Occipital lobe (tissue), 1 donor: ENCODE measurements at regions not wholly inside any gene's neighbourhood (a gene's known extent, or its start where the extent isn't known, plus 50 kb on each side); places are given as distances from the start of the nearest gene placed in this dataset.
"Not testable (repeated sequence)": the region's sequence is repeated elsewhere in the genome, so short reads cannot be mapped to it uniquely, and the experiment has no call there.

ENCODE experiments used
- DNase-seq: peaks from one replicate; lab custom pipeline; 2025; lab: John Stamatoyannopoulos, UW

DNA sequence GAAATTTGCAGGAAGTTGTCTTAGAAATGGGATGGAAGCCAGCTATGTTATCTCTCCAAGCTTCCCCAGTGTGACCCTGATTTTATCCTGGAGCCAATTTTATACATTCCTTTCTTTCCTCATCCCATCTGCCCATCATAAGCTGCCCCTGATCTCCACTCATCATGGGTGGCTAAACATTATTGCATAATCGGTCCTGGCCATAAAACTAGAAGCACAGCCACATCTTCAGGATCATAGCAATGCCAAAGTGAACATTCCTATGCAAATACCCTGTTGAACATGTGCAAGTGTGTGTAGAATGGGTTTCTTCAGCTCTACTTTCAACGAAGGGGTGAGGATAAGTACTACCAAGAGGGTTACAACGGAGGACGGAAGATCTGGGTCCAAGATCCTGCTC lies 50.6 kb upstream of the COG2 start:
- no peak for DNase-seq

DNA sequence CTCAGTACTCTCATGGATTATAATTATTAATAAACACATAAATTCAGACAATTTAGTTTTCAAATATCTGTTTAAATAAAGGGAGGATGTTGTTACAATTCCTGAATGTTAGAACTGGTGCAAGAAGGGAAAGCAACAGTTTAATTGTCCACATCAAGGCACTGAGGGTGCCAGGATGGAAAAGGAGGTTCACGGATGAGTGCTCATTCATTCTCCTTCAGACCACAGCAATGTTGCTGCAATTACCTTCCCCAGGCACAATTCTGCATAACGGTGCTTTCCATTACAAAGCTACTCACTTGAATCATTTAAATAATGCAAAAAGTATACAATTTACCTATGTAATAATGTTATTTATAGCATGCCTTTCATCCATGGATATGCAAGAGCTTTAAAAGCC lies 52.3 kb upstream of the COG2 start:
- no peak for DNase-seq

DNA sequence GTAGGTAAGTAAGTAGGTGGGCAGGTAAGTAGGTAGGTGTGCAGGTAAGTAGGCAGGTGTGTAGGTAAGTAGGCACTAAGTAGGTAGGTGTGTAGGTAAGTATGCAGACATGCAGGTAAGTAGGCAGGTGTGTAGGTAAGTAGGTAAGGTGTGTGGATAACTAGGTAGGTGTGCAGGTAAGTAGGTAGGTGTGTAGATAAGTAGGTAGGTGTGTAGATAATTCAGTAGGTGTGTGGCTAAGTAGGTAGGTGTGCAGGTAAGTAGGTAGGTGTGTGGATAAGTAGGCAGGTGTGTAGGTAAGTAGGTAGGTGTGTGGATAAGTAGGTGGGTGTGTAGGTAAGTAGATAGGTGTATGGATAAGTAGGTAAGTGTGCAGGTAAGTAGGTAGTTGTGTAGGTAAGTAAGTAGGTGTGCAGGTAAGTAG lies 53.9 kb upstream of the COG2 start:
- no peak for DNase-seq

DNA sequence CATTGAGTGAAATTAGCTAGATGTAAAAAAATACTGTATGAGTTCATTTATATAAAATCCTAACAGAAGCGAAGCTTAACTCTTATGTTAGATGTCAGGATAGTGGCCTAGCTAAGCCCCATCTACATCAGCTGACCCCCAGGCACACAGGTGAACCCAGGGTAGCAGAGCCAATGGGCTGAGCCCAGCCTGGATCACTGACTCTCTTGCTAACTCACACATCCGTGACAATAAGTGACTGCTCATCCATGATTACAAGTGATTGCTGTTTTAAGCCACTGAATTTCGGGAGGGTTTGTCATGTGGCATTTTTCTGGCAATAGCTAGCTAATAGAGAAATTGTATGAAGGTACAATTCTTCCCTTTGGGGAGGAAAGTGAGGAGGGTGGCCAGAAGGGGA lies 55.2 kb upstream of the COG2 start:
- no peak for DNase-seq

DNA sequence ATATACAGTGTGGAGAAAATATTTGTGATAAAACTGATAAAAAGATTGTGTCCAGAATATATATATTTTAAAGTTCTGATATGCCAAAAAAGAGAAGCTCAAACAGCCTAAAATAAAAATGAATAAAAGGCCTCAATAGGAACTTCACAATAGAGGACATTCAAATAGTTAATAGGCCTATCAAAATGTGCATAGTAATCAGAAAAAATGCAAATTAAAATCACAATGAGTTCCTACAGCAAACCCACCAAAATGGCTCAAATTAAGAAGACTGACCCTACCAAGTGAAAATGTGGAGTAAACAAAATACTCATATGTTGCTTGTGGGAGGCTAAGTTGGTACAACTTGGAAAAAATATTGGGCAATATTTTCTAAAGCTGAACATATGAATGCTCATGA lies 57.6 kb upstream of the COG2 start:
- DNase-seq, result no peak

DNA sequence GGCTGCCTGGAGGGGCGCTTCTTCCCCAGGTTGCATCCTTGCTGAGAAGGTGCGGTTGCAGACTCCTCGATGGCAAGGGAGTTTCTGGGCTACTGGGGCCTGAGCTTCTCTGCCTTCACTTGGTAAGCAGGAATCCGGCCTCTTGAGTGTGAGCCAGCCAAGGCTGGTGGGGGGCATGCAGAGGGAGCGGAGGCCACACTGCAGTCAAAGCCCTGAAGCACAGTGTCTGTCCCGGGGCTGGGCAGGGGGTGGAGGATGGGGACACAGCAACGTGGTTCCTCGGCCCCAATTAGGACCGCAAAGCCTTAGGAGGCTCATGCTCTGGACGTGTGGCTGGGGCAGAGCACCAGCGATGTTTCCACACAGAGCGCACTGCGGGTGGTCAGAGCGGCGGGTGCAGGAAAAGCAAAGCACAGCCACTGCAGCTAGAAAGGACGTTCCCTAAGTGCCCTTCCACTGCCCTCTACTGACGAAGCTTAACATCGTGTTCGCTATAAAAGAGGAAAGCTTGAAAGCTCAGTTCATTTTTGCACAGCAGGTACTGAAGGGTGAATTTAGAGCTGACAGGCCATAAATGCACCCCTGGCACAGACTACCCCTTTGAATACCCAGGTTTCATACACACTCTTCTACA lies 60.7 kb upstream of the COG2 start:
- no peak for DNase-seq

DNA sequence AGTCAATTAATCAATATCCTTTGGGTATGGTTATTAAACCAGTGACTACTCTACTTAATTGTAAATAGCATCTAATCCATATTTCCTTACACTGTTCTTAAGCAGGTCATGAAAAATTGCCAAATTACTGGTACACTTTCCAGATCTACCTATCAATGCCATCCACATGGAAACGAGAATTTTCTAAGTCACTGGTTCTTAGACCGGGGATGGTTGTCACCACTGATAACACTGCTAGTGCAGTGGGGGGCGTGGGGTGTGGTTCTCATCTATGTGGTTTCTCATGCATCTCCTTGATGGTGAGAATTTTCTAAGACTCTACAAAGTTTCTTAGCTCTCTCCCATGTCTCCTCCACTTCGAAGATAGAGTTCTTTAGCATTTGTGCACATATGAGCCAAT lies 63.7 kb upstream of the COG2 start:
- no peak for DNase-seq

DNA sequence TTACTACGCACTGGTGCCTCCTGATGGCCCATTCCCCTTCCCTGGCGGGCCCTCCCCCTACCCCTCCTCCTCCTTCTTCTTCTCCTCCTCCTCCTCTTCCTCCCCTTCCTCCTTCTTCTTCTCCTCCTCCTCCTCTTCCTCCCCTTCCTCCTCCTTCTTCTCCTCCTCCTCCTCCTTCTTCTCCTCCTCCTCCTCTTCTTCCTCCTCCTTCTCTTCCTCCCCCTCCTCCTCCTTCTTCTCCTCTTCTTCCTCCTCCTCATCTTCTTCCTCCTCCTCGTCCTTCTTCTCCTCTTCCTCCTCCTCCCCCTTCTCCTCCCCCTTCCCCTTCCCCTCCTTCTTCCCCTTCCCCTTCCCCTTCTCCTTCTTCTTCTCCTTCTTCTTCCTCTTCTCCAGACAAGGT lies 64.7 kb upstream of the COG2 start:
- no peak for DNase-seq

DNA sequence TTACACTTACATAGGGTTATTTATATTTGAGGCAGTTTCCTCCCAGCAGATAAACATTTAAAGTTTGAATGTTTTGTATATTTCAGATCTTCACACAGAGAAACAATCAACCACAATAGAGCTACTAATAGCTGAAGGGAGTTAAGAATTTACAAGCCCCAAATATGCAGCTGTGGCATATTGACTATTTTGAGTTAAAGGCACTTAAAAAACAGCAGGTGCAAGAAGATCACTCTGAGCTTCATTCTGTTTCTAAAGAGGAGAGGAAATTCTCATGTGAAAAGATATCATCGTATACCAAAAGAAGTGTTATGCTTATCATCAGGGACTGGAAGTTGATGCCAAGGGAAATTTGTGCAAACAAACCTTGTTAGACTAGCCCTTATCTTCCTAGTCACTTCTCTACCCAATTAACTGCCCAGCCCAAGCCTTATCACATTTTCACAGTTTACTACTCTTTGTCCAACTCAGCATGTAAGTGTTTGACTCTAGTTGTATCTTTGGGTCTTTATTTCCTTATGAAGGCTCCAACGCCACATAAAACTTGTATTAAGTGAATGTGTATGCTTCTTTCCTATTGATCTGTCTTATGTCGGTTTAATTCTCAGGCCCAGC lies 66.3 kb upstream of the COG2 start:
- no peak for DNase-seq

DNA sequence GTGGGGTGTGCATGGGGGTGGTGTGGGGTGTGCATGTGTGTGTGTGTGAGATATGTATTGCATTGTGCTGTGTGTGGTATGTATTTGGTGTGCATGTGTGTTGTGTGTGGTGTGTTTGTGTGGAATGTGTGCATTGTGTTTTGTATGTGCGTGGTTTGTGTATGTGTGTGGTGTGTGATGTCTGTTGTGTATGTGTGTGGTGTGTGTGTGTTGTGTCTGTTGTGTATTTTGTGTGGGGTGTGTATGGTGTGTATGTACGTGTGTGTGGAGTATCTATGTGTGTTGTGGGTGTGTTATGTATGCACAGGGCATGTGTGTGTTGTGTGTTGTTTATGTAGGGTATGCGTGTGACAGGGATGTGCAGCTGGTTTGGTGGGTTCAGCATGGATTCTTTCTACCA lies 67.8 kb upstream of the COG2 start:
- DNase-seq, result no peak

DNA sequence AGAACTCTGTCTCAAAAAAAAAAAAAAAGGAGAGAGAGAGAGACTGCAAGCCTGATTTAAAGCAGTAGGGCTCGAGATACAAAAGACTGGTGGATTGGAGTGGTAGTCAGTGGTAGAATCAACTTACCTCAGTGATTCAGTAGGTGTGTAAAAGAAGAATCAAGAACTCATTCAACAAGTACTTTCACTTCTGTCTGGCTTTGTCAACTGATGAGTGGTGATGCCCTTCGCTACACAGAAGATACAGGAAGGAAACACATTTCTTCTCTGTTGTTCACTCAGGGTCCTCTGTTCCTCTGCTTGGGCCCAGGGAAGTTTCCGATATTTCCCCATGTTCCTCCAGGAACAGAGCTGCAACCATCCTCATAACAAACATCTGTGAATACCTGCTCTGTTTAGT lies 68.6 kb upstream of the COG2 start:
- no peak for DNase-seq

DNA sequence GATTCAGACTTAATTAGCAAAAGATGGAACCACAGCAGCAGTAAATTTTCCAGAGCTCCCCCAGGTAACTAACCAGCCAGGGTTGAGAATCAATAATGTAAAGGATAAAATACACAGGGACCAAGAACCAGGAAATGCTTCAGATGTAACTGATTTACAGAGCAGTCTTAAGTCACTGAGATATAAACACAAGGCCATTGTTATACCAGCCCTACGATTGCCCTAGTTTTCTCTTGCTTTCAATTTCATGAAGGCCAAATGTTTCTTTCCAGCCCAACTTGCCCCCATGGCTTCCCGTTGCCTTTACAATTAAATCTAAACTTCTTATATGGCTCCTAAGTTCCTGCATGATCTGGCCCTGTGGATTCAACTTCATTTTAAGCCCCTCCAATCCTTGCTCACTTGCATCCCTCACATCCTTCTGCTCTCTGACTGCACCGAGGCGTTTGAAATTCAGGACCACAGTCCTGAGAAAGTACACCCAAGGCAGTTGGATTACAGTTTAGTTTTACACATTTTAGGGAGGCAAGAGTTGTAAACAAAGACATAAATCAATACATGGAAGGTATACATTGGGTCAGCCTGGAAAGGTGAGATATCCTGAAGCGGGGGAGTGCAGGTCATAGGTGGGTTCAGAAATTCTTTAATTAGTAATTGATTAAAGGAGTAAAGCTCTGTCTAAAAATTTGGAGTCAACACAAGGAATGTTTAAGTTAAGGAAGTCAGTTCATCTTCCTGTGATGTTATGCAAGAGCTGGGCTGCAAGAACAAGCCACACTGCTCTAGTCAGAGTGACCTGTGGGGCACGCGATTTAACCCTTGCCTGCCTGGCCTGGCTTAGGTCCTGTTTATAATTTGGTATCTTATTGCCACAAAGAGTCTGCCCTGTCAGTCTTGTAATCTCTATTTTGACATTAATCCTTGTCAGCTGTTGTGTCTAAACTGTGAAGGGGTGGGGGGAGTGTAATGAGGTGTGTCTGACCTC lies 69.9 kb upstream of the COG2 start:
- DNase-seq, result no peak

DNA sequence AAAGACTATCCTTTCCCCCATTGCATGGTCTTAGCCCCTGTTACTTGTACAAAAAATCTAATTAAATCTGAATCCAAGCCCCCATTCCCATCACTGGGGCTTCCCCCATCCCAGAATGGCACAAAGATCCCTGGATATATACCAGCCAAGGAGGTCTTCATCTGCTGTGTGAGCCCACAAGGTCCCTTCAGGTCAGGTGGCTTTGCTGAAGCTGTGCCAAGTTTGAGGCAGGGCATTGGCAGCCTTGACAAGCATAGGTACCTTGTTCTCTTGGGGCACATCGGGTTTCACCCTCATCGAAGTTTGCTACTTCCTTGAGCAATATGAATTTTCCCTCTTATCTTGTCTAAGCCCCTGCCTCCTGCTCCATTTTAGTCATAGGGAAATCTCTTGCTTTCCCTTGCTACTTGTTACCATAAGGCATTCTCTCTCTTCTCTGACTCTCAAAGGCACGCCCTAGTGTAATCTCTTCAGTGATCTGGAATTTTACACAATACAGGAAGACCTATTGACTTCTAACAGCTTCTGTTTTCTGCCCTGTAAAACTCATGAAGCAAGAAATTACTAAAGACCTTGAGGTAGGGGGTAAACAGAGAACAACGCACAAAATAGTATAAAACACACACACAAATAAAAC lies 71.4 kb upstream of the COG2 start:
- DNase-seq, result no peak

DNA sequence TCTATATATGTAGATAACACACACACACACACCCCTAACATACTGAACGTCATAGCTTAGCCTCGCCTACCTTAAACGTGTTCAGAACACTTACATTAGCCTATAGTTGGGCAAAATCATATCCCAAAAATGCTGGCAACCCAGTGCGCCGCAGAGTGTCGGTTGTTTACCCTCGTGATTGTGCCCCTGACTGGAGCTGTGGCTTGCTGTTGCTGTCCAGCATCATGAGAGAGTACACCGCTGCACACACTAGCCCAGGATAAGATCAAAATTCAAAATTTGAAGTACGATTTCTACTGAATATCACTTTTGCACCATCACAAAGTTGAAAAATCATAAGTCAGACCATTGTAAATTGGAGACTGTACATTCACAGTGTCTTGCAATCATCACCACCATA lies 73.1 kb upstream of the COG2 start:
- no peak for DNase-seq

DNA sequence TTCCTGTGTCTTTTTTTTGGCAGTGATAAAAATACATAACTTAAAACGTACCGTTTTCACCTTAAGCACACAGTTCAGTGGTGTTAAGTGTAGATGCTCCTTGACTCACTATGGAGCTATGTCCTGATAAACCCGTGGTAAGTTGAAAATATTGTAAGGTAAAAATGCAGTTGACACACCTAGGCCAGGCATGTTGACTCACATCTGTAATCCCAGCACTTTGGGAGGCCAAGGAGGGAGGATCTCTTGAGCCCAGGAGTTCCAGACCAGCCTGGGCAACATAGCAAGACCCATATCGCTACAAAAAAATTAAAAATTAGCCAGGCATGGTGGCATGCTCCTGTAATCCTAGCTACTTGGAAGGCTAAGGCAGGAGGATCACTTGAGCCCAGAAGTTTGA lies 73.6 kb upstream of the COG2 start:
- DNase-seq, result no peak

DNA sequence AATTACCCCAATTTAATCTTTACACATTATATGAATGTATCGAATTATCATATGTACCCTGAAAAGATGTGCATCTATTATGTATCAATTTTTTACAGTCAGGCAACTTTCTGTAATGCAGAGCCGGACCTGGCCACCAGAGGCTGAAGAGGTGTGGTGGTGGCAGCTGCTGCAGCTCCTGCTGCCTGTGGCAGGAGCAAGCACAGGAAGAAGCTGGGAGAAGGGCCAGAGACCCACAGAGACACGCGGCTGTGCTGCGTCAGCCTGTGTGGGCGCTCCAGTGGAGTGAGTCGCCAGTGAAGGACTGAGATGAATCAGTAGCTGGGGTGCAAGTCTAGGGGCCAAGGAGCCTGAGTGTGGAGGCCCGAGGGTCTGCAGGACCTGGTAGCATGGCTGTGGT lies 74.3 kb upstream of the COG2 start:
- DNase-seq, result peak; percentile 76

DNA sequence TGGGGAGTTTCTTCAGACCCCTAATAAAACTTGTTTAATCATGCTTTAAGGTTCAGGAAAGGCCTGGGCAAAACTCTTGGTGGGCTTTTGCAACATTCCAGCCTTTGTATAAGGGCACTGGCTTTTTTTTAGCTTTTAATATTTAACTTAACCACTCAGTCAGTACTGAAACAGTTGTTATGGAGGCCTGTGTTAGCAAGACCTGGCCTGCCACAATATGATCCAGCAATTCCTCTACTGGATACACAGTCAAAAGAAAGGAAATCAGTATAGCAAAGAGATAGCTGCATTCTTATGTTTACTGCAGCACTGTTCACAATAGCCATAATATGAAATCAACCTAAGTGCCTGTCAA lies 75.1 kb upstream of the COG2 start:
- DNase-seq, result no peak

DNA sequence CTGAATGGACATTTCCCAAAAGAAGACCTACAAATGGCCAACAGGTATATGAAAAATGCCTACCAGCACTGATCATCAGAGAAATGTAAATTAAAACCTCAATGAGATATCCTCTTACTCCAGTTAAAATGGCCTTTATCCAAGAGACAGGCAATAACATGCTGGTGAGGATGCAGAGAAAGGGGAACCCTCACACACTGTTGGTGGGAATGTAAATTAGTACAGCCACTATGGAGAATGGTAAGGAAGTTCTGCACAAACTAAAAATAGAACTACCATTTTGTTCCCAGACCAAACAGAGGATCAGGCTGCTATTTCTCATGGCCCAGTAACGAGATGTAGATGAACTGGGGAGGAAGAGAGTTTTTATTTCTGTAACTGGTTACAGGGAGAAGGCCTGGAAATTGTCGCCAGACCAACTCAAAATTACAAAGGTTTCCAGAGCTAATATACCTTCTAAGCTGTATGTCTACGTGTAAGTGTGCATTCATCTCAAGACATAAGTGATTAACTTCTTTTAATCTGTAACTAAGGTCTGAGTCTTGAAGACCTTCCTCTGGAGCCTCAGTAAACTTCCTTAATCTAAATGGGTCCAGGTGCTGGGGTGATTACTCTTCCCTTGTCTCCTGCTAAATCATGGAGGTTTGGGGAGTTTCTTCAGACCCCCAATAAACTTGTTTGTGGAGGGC lies 75.6 kb upstream of the COG2 start:
- DNase-seq, result not testable (repeated sequence)

DNA sequence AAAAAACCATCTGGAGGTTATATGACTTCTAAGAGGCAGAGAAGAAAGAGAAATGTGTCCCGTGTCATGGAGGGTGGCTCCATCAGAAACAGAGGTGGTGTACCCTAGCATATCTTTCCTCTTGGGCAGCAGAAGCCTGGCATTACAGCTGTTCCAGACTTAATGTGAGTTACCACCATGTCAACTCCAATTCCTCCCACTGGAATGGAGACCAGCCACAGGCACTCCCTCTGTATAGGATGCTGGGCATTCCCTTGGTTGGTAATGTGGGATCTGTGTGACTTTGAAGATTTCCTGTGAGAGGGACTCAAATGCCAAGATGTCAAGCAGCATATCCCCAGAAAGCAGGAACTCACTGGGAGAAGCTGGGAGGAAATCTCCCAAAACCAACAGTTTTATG lies 77.1 kb upstream of the COG2 start:
- DNase-seq, result no peak

DNA sequence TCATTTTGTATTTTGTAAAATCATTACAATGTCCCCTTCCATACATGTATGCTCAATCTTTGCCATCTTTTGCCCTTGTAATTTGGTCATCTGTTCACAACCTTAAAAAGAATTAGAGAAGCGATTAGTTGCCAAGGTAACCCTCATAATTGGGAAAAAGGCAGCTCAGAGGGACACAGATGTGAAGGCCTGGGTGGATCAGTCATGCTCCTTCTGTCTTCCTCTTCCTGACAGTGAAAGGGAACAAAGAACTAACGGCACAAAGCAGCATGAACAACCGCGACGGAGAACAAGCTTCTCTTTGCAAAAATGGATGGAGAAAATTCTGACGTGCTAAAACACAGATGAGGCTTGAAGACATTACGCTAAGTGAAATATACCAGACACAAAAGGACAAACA lies 78.7 kb upstream of the COG2 start:
- no peak for DNase-seq

DNA sequence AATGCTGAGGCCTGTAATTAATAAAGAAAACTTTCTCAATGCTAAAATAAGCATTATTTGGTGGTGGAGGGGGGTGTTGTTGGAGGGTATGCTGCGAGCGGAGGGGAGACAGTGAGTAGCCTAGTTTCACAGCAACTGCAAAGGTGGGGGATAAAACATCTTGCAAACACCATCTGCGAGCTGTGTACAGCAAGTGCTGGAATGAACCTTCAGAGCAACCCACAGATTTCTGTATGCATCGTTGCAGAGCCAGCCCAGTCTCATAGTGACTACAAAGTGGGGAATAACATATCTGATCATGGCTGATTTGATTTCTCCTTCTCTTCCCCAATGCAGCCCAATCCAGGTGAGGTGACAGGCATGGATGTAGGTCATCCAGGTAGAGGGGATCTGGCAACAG lies 80.7 kb upstream of the COG2 start:
- peak; percentile 45 for DNase-seq

DNA sequence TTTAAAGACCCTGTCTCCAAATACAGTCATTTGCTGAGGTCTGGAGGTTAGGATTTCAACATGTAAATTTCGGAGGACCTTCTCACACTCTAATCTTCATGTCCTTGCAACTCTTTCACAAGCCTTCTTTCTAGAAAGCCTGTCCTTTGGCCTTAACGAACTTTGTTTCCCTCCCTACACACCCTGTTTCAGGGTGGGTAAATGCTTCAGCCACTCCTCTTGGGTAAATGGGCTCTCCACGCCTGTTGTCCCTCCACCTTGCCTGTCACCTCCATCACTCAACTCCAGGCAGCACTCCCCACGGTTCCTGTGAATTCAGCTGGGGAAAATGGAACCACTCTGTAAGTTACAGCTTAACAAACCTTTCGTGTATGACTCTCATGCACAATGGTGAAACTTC lies 84.0 kb upstream of the COG2 start:
- no peak for DNase-seq
